ENCODE measurements at regions not wholly inside any gene's neighbourhood (a gene's known extent, or its start where the extent isn't known, plus 50 kb on each side); places are given as distances from the start of the nearest gene placed in this dataset.

DNA sequence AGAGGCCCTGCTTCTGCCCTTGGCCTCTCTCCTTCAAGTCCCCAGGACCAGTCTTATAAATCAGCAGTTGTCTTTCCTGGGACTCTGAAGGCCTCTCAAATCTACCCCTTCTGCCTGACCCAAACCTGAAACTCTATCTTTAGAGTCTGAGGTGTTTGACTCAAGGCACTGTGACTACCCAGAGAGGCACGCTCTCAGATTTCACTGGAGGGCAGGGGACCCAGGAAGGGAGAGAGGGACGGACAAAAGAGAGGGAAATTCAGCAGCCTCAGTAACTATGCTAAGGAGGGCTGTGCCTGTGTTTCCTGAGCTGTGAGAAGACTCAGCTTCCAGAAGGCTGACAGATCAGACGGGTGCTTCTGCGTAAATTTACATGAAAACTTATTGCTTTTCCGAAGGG, 217.8 kb downstream of the HAUS1 start:
- CTCF ChIA-PET = no interaction called here
- Histone ChIP-seq H3K4me3 (ENCODE audit: low read length) (no peak overlapping the region), H3K27me3 (ENCODE audit: control insufficient read depth in 1 of 2, insufficient read depth in 2 of 2, low read length in 2 of 2) (no peaks in the 10 kb centered on the region), H3K4me1 (ENCODE audit: insufficient read depth, low read length) (no peaks in the 10 kb centered on the region), H3K36me3 (ENCODE audit: insufficient read depth, low read length) (no peaks in the 10 kb centered on the region), H3K9me3 (ENCODE audit: control insufficient read depth in 1 of 2, insufficient read depth in 1 of 2, low read length in 2 of 2) (no peaks in the 10 kb centered on the region), H3K27ac (ENCODE audit: low read depth in 1 of 2, low read length in 2 of 2) (no peak overlapping the region)
- ATAC-seq (ENCODE audit: poor library complexity) = no peak
- no peaks in the 10 kb centered on the region for H3K36me3 Mint-ChIP-seq (ENCODE audit: low read depth)
- TF ChIP-seq, protein P1, sequence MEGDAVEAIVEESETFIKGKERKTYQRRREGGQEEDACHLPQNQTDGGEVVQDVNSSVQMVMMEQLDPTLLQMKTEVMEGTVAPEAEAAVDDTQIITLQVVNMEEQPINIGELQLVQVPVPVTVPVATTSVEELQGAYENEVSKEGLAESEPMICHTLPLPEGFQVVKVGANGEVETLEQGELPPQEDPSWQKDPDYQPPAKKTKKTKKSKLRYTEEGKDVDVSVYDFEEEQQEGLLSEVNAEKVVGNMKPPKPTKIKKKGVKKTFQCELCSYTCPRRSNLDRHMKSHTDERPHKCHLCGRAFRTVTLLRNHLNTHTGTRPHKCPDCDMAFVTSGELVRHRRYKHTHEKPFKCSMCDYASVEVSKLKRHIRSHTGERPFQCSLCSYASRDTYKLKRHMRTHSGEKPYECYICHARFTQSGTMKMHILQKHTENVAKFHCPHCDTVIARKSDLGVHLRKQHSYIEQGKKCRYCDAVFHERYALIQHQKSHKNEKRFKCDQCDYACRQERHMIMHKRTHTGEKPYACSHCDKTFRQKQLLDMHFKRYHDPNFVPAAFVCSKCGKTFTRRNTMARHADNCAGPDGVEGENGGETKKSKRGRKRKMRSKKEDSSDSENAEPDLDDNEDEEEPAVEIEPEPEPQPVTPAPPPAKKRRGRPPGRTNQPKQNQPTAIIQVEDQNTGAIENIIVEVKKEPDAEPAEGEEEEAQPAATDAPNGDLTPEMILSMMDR (IDR thresholded peaks at IDR 0.05) = no peak
- intact Hi-C loops (cut with DNase I, micrococcal nuclease) = no loop called here
- POLR2A ChIA-PET = no interaction called here
- no peak overlapping the region for H3K27ac Mint-ChIP-seq
- no peaks in the 10 kb centered on the region for H3K27me3 Mint-ChIP-seq
- H3K4me3 Mint-ChIP-seq = no peak overlapping the region
- no peak for DNase-seq
- H3K9me3 Mint-ChIP-seq = no peaks in the 10 kb centered on the region
- no peaks in the 10 kb centered on the region for H3K4me1 Mint-ChIP-seq (ENCODE audit: low read depth)

DNA sequence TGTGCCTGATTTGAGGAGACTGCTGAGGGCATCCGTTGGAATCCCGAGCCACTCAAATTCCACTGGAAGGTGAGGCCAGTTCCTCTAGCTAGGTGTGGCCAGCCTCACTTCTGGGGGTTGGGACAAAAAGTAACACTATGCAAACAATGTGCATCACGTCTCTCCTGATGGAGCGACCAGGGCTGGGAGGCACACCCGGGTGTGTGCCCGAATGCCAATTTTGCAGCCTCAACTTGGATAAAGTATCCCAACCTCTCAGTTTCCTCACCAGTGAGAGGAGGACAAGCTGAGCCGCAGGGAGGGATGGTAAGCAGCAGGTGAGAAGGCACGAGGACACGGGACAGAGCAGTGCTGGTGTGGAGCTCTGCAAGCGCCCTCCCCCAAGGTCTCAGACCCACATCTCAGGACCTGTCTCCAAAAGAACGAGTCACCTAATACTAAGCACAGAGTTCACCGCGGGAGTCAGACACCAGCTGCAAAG, 218.3 kb downstream of the HAUS1 start:
- TF ChIP-seq, protein P1 (IDR thresholded peaks at IDR 0.05) = no peak
- ATAC-seq (ENCODE audit: poor library complexity) (no peak), DNase-seq (no peak)
- H3K9me3 ChIP-seq (ENCODE audit: control insufficient read depth in 1 of 2, insufficient read depth in 1 of 2, low read length in 2 of 2) = no peaks in the 10 kb centered on the region
- ChIA-PET POLR2A (no interaction called here), CTCF (no interaction called here)
- Mint-ChIP-seq H3K27ac (no peak overlapping the region), H3K4me1 (ENCODE audit: low read depth) (no peaks in the 10 kb centered on the region), H3K36me3 (ENCODE audit: low read depth) (no peaks in the 10 kb centered on the region), H3K27me3 (no peaks in the 10 kb centered on the region), H3K9me3 (no peaks in the 10 kb centered on the region), H3K4me3 (no peak overlapping the region)
- no peaks in the 10 kb centered on the region for H3K4me1 ChIP-seq (ENCODE audit: insufficient read depth, low read length)
- intact Hi-C loops (cut with DNase I, micrococcal nuclease) = no loop called here
- no peaks in the 10 kb centered on the region for H3K36me3 ChIP-seq (ENCODE audit: insufficient read depth, low read length)
- H3K4me3 ChIP-seq (ENCODE audit: low read length) = no peak overlapping the region
- H3K27ac ChIP-seq (ENCODE audit: low read depth in 1 of 2, low read length in 2 of 2) = no peak overlapping the region
- H3K27me3 ChIP-seq (ENCODE audit: control insufficient read depth in 1 of 2, insufficient read depth in 2 of 2, low read length in 2 of 2) = no peaks in the 10 kb centered on the region

DNA sequence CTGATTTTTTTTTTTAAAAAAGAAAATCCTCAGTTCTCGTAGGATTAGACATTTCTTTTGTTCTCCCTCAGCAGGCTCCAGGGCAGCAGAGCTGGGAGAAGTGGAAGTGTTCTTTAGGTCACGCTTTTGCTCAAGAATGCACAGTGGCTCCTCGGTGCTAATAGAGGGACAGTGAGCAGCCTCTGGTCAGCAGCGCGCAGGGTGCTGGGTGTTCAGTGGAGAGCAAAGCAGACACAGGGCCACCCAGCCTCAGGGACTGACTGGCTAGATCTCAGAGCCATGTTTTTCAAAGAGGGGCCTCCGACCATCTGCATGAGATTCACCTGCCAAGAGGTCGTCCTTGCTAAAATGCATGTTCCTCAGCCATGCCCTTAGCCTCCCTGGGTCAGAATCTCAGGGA, 218.8 kb downstream of the HAUS1 start:
- H3K36me3 ChIP-seq (ENCODE audit: insufficient read depth, low read length) = no peaks in the 10 kb centered on the region
- TF ChIP-seq, protein P1 (IDR thresholded peaks at IDR 0.05) = no peak
- H3K27ac Mint-ChIP-seq = no peak overlapping the region
- no peak overlapping the region for H3K4me3 Mint-ChIP-seq
- no peak overlapping the region for H3K27ac ChIP-seq (ENCODE audit: low read depth in 1 of 2, low read length in 2 of 2)
- H3K9me3 ChIP-seq (ENCODE audit: control insufficient read depth in 1 of 2, insufficient read depth in 1 of 2, low read length in 2 of 2) = no peaks in the 10 kb centered on the region
- H3K27me3 Mint-ChIP-seq = no peaks in the 10 kb centered on the region
- POLR2A ChIA-PET = no interaction called here
- DNase-seq (no peak), ATAC-seq (ENCODE audit: poor library complexity) (no peak)
- H3K4me1 Mint-ChIP-seq (ENCODE audit: low read depth) = no peaks in the 10 kb centered on the region
- H3K27me3 ChIP-seq (ENCODE audit: control insufficient read depth in 1 of 2, insufficient read depth in 2 of 2, low read length in 2 of 2) = no peaks in the 10 kb centered on the region
- CTCF ChIA-PET = no interaction called here
- H3K4me3 ChIP-seq (ENCODE audit: low read length) = no peak overlapping the region
- H3K4me1 ChIP-seq (ENCODE audit: insufficient read depth, low read length) = no peaks in the 10 kb centered on the region
- intact Hi-C loops (cut with DNase I, micrococcal nuclease) = no loop called here
- no peaks in the 10 kb centered on the region for H3K9me3 Mint-ChIP-seq
- H3K36me3 Mint-ChIP-seq (ENCODE audit: low read depth) = no peaks in the 10 kb centered on the region

All from CD4-positive, alpha-beta T cell (primary cell).